ENCODE measurements at regions not wholly inside any gene's neighbourhood (a gene's known extent, or its start where the extent isn't known, plus 50 kb on each side); places are given as distances from the start of the nearest gene placed in this dataset.

GRCh38 chr5:166293892-166294291, 1997.6 kb upstream of the WWC1 start:
- no peak for DNase-seq (ENCODE audit: low spot score)
- no peaks in the 10 kb centered on the region for H3K4me1 ChIP-seq (ENCODE audit: control insufficient read depth in 4 of 4, insufficient read depth in 4 of 4, low read length in 3 of 4)
- no peak overlapping the region for H3K9ac ChIP-seq (ENCODE audit: low read depth in 1 of 2, low read length in 2 of 2)
- TF ChIP-seq YY1 (IDR thresholded peaks at IDR 0.05) (no peak), ATF3 (IDR thresholded peaks at IDR 0.05) (no peak), REST (IDR thresholded peaks at IDR 0.05) (no peak), RAD21 (IDR thresholded peaks at IDR 0.05) (no peak), FOXA2 (IDR thresholded peaks at IDR 0.05) (no peak), HNF4A (conservative IDR thresholded peaks at IDR 0.05) (no peak), GABPA (IDR thresholded peaks at IDR 0.05 in 1 of 2, conservative IDR thresholded peaks at IDR 0.05 in 1 of 2) (no peak), HNF4G (IDR thresholded peaks at IDR 0.05) (no peak), MAX (IDR thresholded peaks at IDR 0.05) (no peak), SP1 (IDR thresholded peaks at IDR 0.05) (no peak), EGR1 (IDR thresholded peaks at IDR 0.05; ENCODE audit: low read depth in 2 of 2) (no peak), RXRA (IDR thresholded peaks at IDR 0.05) (no peak), ZBTB33 (IDR thresholded peaks at IDR 0.05) (no peak), CTCF (IDR thresholded peaks at IDR 0.05; ENCODE audit: low read depth, low read length, missing input control) (no peak), TAF1 (conservative IDR thresholded peaks at IDR 0.05) (no peak), FOXA1 (IDR thresholded peaks at IDR 0.05) (no peak), JUND (IDR thresholded peaks at IDR 0.05) (no peak), NR2F2 (IDR thresholded peaks at IDR 0.05) (no peak)
- H3K4me3 ChIP-seq (ENCODE audit: low read depth in 1 of 3, low read length in 3 of 3) = no peak overlapping the region
- H3K27ac ChIP-seq (ENCODE audit: low read depth in 1 of 2, low read length in 2 of 2) = no peak overlapping the region
- WGBS = 56% methylated on average over 5 of the region's 5 CpGs
- no peaks in the 10 kb centered on the region for H3K36me3 ChIP-seq (ENCODE audit: control insufficient read depth in 4 of 4, insufficient read depth in 3 of 4, low read depth in 1 of 4, low read length in 3 of 4)
- no peaks in the 10 kb centered on the region for H3K27me3 ChIP-seq (ENCODE audit: control insufficient read depth in 4 of 4, insufficient read depth in 4 of 4, low read length in 3 of 4)
- peaks cover 3 to 5% (median 4%) of the 10 kb centered on the region in 4 donors for H3K9me3 ChIP-seq (ENCODE audit: control insufficient read depth in 4 of 4, low read length in 3 of 4)

Measured in liver (tissue), 8 donors.